ENCODE measurements at regions not wholly inside any gene's neighbourhood (a gene's known extent, or its start where the extent isn't known, plus 50 kb on each side); places are given as distances from the start of the nearest gene placed in this dataset.

GRCh38 chr6:144480473-144480872, 195.3 kb downstream of the UTRN start:
- DNase-seq (ENCODE audit: low spot score in 2 of 2, unreplicated experiment in 2 of 2), result no peak
- no peak overlapping the region for H3K4me3 Mint-ChIP-seq
- H3K9me3 Mint-ChIP-seq, result no peaks in the 10 kb centered on the region
- peaks cover 5% of the 10 kb centered on the region for H3K4me1 Mint-ChIP-seq
- TF ChIP-seq CTCF (IDR thresholded peaks at IDR 0.05; ENCODE audit: unreplicated experiment), result no peak
- H3K36me3 Mint-ChIP-seq, result peaks cover 18% of the 10 kb centered on the region
- H3K27ac Mint-ChIP-seq, result no peak overlapping the region
- no peaks in the 10 kb centered on the region for H3K27me3 Mint-ChIP-seq (ENCODE audit: low read depth)

- Mint-ChIP-seq H3K27me3 (ENCODE audit: low read depth) (no peaks in the 10 kb centered on the region), H3K9me3 (no peaks in the 10 kb centered on the region)
Observed at GRCh38 chr6:144481527-144481926, 196.4 kb downstream of the UTRN start.

GRCh38 chr6:144482142-144482541, 197.0 kb downstream of the UTRN start:
- no peak overlapping the region for H3K4me3 Mint-ChIP-seq
- H3K9me3 Mint-ChIP-seq, result no peaks in the 10 kb centered on the region
- no peak overlapping the region for H3K27ac Mint-ChIP-seq
- peaks cover 17% of the 10 kb centered on the region for H3K36me3 Mint-ChIP-seq
- peak; percentile 53 for TF ChIP-seq CTCF (IDR thresholded peaks at IDR 0.05; ENCODE audit: unreplicated experiment)
- no peaks in the 10 kb centered on the region for H3K27me3 Mint-ChIP-seq (ENCODE audit: low read depth)
- peaks cover 5% of the 10 kb centered on the region for H3K4me1 Mint-ChIP-seq
- peak in 1 of 2 experiments; percentile 72 for DNase-seq (ENCODE audit: low spot score in 2 of 2, unreplicated experiment in 2 of 2)

More at GRCh38 chr6:144481527-144481926, 196.4 kb downstream of the UTRN start:
- no peak overlapping the region for H3K27ac Mint-ChIP-seq
- peaks cover 19% of the 10 kb centered on the region for H3K36me3 Mint-ChIP-seq
- H3K4me3 Mint-ChIP-seq, result no peak overlapping the region
- no peak for DNase-seq (ENCODE audit: low spot score in 2 of 2, unreplicated experiment in 2 of 2)
- no peak for TF ChIP-seq CTCF (IDR thresholded peaks at IDR 0.05; ENCODE audit: unreplicated experiment)
- peaks cover 5% of the 10 kb centered on the region for H3K4me1 Mint-ChIP-seq

GRCh38 chr6:144485531-144485930, 200.4 kb downstream of the UTRN start:
- TF ChIP-seq CTCF (IDR thresholded peaks at IDR 0.05; ENCODE audit: unreplicated experiment), result no peak
- Mint-ChIP-seq H3K9me3 (no peaks in the 10 kb centered on the region), H3K4me1 (no peaks in the 10 kb centered on the region), H3K27ac (no peak overlapping the region), H3K4me3 (no peak overlapping the region), H3K27me3 (ENCODE audit: low read depth) (no peaks in the 10 kb centered on the region), H3K36me3 (peaks cover 21% of the 10 kb centered on the region)
- DNase-seq (ENCODE audit: low spot score in 2 of 2, unreplicated experiment in 2 of 2), result no peak

- H3K27ac Mint-ChIP-seq, result no peak overlapping the region
- peaks cover 7% of the 10 kb centered on the region for H3K9me3 Mint-ChIP-seq
- H3K4me3 Mint-ChIP-seq, result no peak overlapping the region
- TF ChIP-seq CTCF (IDR thresholded peaks at IDR 0.05; ENCODE audit: unreplicated experiment), result no peak
- peaks cover 38% of the 10 kb centered on the region for H3K36me3 Mint-ChIP-seq
- no peaks in the 10 kb centered on the region for H3K27me3 Mint-ChIP-seq (ENCODE audit: low read depth)
- H3K4me1 Mint-ChIP-seq, result no peaks in the 10 kb centered on the region
- DNase-seq (ENCODE audit: low spot score in 2 of 2, unreplicated experiment in 2 of 2), result no peak
Observed at GRCh38 chr6:144488590-144488989, 203.5 kb downstream of the UTRN start.
